ENCODE measurements at regions not wholly inside any gene's neighbourhood (a gene's known extent, or its start where the extent isn't known, plus 50 kb on each side); places are given as distances from the start of the nearest gene placed in this dataset.

DNA sequence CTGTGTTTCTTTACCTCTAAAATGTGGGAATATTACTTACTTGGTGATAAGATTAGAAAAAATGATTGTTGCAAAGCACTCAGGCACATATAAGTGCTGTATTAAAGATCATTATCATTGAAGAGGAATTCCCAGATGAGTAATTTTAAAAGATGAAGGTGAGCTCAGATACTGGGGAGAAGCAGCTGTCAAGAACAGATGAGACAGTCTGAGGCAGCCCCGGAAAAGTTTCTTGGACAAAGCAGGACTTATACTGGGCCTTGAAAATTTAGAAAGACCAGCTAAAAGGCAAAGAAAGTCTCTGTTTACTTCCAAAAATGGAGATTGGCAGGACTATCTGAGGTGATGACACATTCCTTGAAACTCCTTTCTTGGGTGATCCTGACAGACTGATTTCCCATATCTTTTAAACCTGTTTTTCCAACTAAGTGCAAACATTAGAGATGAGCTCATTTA is 93.8 kb upstream of the MARCKS start:
- TF ChIP-seq, protein P1, sequence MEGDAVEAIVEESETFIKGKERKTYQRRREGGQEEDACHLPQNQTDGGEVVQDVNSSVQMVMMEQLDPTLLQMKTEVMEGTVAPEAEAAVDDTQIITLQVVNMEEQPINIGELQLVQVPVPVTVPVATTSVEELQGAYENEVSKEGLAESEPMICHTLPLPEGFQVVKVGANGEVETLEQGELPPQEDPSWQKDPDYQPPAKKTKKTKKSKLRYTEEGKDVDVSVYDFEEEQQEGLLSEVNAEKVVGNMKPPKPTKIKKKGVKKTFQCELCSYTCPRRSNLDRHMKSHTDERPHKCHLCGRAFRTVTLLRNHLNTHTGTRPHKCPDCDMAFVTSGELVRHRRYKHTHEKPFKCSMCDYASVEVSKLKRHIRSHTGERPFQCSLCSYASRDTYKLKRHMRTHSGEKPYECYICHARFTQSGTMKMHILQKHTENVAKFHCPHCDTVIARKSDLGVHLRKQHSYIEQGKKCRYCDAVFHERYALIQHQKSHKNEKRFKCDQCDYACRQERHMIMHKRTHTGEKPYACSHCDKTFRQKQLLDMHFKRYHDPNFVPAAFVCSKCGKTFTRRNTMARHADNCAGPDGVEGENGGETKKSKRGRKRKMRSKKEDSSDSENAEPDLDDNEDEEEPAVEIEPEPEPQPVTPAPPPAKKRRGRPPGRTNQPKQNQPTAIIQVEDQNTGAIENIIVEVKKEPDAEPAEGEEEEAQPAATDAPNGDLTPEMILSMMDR (conservative IDR thresholded peaks at IDR 0.05; ENCODE audit: low read depth in 2 of 2) = no peak
- TF ChIP-seq POLR2AphosphoS5 (IDR thresholded peaks at IDR 0.05; ENCODE audit: low read depth) (no peak), EZH2 (IDR thresholded peaks at IDR 0.05; ENCODE audit: low read depth, unreplicated experiment) (no peak), CREB1 (CRISPR knock-in tag; IDR thresholded peaks at IDR 0.05; ENCODE audit: low read depth) (no peak), EZH2phosphoT487 (IDR thresholded peaks at IDR 0.05; ENCODE audit: unreplicated experiment) (no peak), JUNB (IDR thresholded peaks at IDR 0.05; ENCODE audit: unreplicated experiment) (no peak)
- TF ChIP-seq, protein P2, sequence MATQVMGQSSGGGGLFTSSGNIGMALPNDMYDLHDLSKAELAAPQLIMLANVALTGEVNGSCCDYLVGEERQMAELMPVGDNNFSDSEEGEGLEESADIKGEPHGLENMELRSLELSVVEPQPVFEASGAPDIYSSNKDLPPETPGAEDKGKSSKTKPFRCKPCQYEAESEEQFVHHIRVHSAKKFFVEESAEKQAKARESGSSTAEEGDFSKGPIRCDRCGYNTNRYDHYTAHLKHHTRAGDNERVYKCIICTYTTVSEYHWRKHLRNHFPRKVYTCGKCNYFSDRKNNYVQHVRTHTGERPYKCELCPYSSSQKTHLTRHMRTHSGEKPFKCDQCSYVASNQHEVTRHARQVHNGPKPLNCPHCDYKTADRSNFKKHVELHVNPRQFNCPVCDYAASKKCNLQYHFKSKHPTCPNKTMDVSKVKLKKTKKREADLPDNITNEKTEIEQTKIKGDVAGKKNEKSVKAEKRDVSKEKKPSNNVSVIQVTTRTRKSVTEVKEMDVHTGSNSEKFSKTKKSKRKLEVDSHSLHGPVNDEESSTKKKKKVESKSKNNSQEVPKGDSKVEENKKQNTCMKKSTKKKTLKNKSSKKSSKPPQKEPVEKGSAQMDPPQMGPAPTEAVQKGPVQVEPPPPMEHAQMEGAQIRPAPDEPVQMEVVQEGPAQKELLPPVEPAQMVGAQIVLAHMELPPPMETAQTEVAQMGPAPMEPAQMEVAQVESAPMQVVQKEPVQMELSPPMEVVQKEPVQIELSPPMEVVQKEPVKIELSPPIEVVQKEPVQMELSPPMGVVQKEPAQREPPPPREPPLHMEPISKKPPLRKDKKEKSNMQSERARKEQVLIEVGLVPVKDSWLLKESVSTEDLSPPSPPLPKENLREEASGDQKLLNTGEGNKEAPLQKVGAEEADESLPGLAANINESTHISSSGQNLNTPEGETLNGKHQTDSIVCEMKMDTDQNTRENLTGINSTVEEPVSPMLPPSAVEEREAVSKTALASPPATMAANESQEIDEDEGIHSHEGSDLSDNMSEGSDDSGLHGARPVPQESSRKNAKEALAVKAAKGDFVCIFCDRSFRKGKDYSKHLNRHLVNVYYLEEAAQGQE (IDR thresholded peaks at IDR 0.05; ENCODE audit: unreplicated experiment) = no peak
